HepG2 (cell line): ENCODE measurements at regions not wholly inside any gene's neighbourhood (a gene's known extent, or its start where the extent isn't known, plus 50 kb on each side); places are given as distances from the start of the nearest gene placed in this dataset.

ENCODE experiments used
- ATAC-seq: fragments of 200-7000 bp; cut with Tn5 transposase; 3 replicates; pipeline ENCODE4 v1.9.1; 2020; ENCODE audit warnings: mild to moderate bottlenecking, moderate library complexity
- BruUV-seq: library from RNA; stranded (reverse); fragments of 400-500 nt; replicated peaks from 2 replicates; lab custom pipeline; 2021; lab: Mats Ljungman, UMichigan
- CTCF ChIA-PET: fragments of 300-600 bp; formaldehyde crosslinking; extraction: SDS; loops from one replicate; lab custom pipeline; 2021; ENCODE audit warnings: low total read pairs, inconsistent platforms, low intra/inter-chr PET ratio; lab: Yijun Ruan, JAX
- POLR2A ChIA-PET: fragments of 350-600 bp; sonication (Branson Sonifier 250); formaldehyde crosslinking; loops from one replicate; lab custom pipeline; 2020; ENCODE audit warnings: antibody characterized with exemption, inconsistent platforms; lab: Yijun Ruan, JAX
- DNase-seq: peaks from one replicate; pipeline ENCODE4 v3.0.0-alpha.2; 2015; ENCODE audit warnings: low spot score
- FAIRE-seq: peaks from 3 replicates; lab custom pipeline; 2011; peaks lifted over from hg19 to GRCh38; lab: Jason Lieb, UNC
- H2AFZ ChIP-seq: one replicate; pipeline ENCODE4 v1.6.1; 2011; ENCODE audit warnings: low read length, inconsistent platforms
- H3K27ac ChIP-seq: fragments of 300-600 bp; 3 replicates; pipeline ENCODE4 v1.8.0; 2011; ENCODE audit warnings: mixed run types, mild to moderate bottlenecking, mixed read lengths, low read length, inconsistent platforms; ENCODE audit not compliant: insufficient read depth; ENCODE audit errors: extremely low read length
- H3K27me3 ChIP-seq, 2 experiments: fragments of 200-600 bp in 1 of 2; 2 replicates in 1 of 2; 3 replicates in 1 of 2; pipeline versions ENCODE4 v1.6.0 to v1.8.0; 2011; ENCODE audit warnings: low read length in 2 of 2, mild to moderate bottlenecking in 2 of 2, moderate library complexity in 2 of 2, inconsistent platforms in 1 of 2; ENCODE audit not compliant: insufficient read depth in 2 of 2, control insufficient read depth in 1 of 2
- H3K36me3 ChIP-seq, 2 experiments: fragments of 200-600 bp in 1 of 2; replicated peaks in 1 of 2; 2 replicates in 1 of 2; 3 replicates in 1 of 2; pipeline versions ENCODE4 v1.5.1 to v1.8.0; 2011; ENCODE audit warnings: low read length in 2 of 2, inconsistent platforms in 1 of 2; ENCODE audit not compliant: insufficient read depth in 2 of 2, control insufficient read depth in 1 of 2
- H3K4me1 ChIP-seq: 2 replicates; pipeline ENCODE4 v1.5.1; 2012; ENCODE audit warnings: low read length, inconsistent platforms; ENCODE audit not compliant: insufficient read depth
- H3K4me2 ChIP-seq: 2 replicates; pipeline ENCODE4 v1.6.0; 2011; ENCODE audit warnings: low read depth, low read length, inconsistent platforms
- H3K4me3 ChIP-seq, 3 experiments: fragments of 200-600 bp in 1 of 3; sonication (generic), shearing (Covaris generic) in 1 of 3; replicated peaks in 1 of 3; 2 replicates each; pipeline ENCODE4 v1.5.1; 2011 to 2016; ENCODE audit warnings: low read length in 3 of 3, inconsistent platforms in 2 of 3, low read depth in 2 of 3, mild to moderate bottlenecking in 2 of 3, control low read depth in 1 of 3, mixed read lengths in 1 of 3; ENCODE audit not compliant: insufficient read depth in 1 of 3
- H3K79me2 ChIP-seq: one replicate; pipeline ENCODE4 v1.6.1; 2011; ENCODE audit warnings: low read length, inconsistent platforms; ENCODE audit not compliant: insufficient read depth
- H3K9ac ChIP-seq: 2 replicates; pipeline ENCODE4 v1.6.0; 2011; ENCODE audit warnings: mild to moderate bottlenecking, low read depth, low read length, inconsistent platforms; ENCODE audit not compliant: insufficient read depth
- H3K9me3 ChIP-seq: 2 replicates; pipeline ENCODE4 v1.5.1; 2012; ENCODE audit warnings: mild to moderate bottlenecking, low read length
- H4K20me1 ChIP-seq: 2 replicates; pipeline ENCODE4 v1.6.0; 2011; ENCODE audit warnings: inconsistent platforms, mild to moderate bottlenecking, low read length, moderate library complexity; ENCODE audit not compliant: insufficient read depth
- ARID2 ChIP-seq: sonication (generic); formaldehyde crosslinking; IDR thresholded peaks from 2 replicates; pipeline ENCODE4 v1.8.1; 2022; ENCODE audit warnings: mild to moderate bottlenecking, missing genetic modification reagents, borderline replicate concordance
- DNMT1 ChIP-seq: sonication (generic); formaldehyde crosslinking; IDR thresholded peaks from 2 replicates; pipeline ENCODE4 v1.5.1; 2020; ENCODE audit warnings: mild to moderate bottlenecking, missing genetic modification reagents
- GABPA ChIP-seq, 2 experiments: IDR thresholded peaks; 2 replicates each; pipeline ENCODE4 v1.6.1; 2011 to 2016; ENCODE audit warnings: low read depth in 2 of 2, low read length in 1 of 2, missing biosample characterization in 1 of 2, missing genetic modification characterization in 1 of 2
- KLF13 ChIP-seq: sonication (generic); formaldehyde crosslinking; IDR thresholded peaks from 2 replicates; pipeline ENCODE4 v1.4.0; 2020; ENCODE audit warnings: mild to moderate bottlenecking, missing genetic modification reagents
- NR2F6 ChIP-seq, 2 experiments: IDR thresholded peaks; 2 replicates each; pipeline ENCODE4 v1.6.1; 2016; ENCODE audit warnings: antibody characterized with exemption in 1 of 2, mild to moderate bottlenecking in 1 of 2
- SIN3B ChIP-seq: fragments of 150-350 bp; IDR thresholded peaks from 2 replicates; pipeline ENCODE4 v1.6.1; 2014; ENCODE audit warnings: low read length
- ZNF326 ChIP-seq: sonication (generic); formaldehyde crosslinking; IDR thresholded peaks from 2 replicates; pipeline ENCODE4 v1.4.0; 2020; ENCODE audit warnings: missing genetic modification reagents, borderline replicate concordance
- ZSCAN21 ChIP-seq: sonication (generic); formaldehyde crosslinking; IDR thresholded peaks from 2 replicates; pipeline ENCODE4 v1.8.0; 2022; ENCODE audit warnings: mild to moderate bottlenecking, missing genetic modification reagents, moderate library complexity, borderline replicate concordance
- ZZZ3 ChIP-seq: sonication (generic); formaldehyde crosslinking; IDR thresholded peaks from 2 replicates; pipeline ENCODE4 v1.4.0; 2020; ENCODE audit warnings: missing genetic modification reagents, mild to moderate bottlenecking, borderline replicate concordance
- WGBS: methylation state at CpG from one replicate; pipeline ENCODE4 v1.1.6; 2017; ENCODE audit warnings: low lambda C conversion rate; 5-methylcytosine and 5-hydroxymethylcytosine counted together
- in situ Hi-C: cut with HindIII; loops from 2 replicates; pipeline ENCODE4 v1.10.0; 2017; ENCODE audit warnings: low pct_unique_long_range_greater_than_20kb; ENCODE audit not compliant: extremely low pct_ligation_motif_present
- intact Hi-C: fragments of 100-400 bp; cut with micrococcal nuclease; formaldehyde crosslinking; loops from one replicate; pipeline ENCODE4 v1.10.0; 2022; ENCODE audit not compliant: unreplicated experiment
- TF ChIP-seq, protein P1 (sequence below): sonication (generic); formaldehyde crosslinking; IDR thresholded peaks from 2 replicates; pipeline ENCODE4 v1.5.0; 2020; ENCODE audit warnings: mild to moderate bottlenecking, missing genetic modification reagents, moderate library complexity
- TF ChIP-seq, protein P2 (sequence below): sonication (generic); formaldehyde crosslinking; IDR thresholded peaks from 2 replicates; pipeline ENCODE4 v1.9.0; 2021; ENCODE audit warnings: mild to moderate bottlenecking, missing genetic modification reagents

DNA sequence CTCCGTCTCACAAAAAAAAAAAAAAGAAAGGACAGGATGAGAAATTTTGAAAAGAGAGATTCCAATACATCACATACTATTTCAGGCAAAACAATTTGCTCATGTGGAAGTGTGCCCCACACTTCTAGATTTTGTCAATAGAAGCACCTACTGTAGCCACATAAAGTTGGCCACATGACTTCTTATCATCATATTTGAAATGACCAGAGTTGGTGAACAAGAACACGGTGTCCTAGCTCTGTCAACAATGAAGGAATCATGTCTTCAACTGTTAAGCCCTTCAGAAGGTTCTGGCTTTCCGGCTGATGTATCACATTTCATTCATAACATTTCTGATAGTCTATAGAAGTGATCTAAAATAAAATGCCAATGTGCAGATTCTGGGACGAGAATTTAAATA is 534.5 kb downstream of the TMEM114 start:
- no peak overlapping the region for H2AFZ ChIP-seq
- 9% methylated on average over 4 of the region's 4 CpGs for WGBS
- TF ChIP-seq GABPA (IDR thresholded peaks at IDR 0.05; ENCODE audit: low read depth, low read length) = no peak
- no peak for TF ChIP-seq GABPA (CRISPR knock-in tag; IDR thresholded peaks at IDR 0.05; ENCODE audit: low read depth)
- TF ChIP-seq ZSCAN21 (CRISPR knock-in tag) = no peak
- no peak for TF ChIP-seq ZNF326 (CRISPR knock-in tag)
- no peak for TF ChIP-seq NR2F6 (IDR thresholded peaks at IDR 0.05)
- TF ChIP-seq NR2F6 (CRISPR knock-in tag; IDR thresholded peaks at IDR 0.05) = no peak
- no peak for TF ChIP-seq ZZZ3 (CRISPR knock-in tag)
- TF ChIP-seq, protein P1, sequence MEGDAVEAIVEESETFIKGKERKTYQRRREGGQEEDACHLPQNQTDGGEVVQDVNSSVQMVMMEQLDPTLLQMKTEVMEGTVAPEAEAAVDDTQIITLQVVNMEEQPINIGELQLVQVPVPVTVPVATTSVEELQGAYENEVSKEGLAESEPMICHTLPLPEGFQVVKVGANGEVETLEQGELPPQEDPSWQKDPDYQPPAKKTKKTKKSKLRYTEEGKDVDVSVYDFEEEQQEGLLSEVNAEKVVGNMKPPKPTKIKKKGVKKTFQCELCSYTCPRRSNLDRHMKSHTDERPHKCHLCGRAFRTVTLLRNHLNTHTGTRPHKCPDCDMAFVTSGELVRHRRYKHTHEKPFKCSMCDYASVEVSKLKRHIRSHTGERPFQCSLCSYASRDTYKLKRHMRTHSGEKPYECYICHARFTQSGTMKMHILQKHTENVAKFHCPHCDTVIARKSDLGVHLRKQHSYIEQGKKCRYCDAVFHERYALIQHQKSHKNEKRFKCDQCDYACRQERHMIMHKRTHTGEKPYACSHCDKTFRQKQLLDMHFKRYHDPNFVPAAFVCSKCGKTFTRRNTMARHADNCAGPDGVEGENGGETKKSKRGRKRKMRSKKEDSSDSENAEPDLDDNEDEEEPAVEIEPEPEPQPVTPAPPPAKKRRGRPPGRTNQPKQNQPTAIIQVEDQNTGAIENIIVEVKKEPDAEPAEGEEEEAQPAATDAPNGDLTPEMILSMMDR (CRISPR knock-in tag) = no peak
- TF ChIP-seq KLF13 (CRISPR knock-in tag) = no peak
- TF ChIP-seq SIN3B = no peak
- no peak for TF ChIP-seq ARID2 (CRISPR knock-in tag)
- TF ChIP-seq, protein P2, sequence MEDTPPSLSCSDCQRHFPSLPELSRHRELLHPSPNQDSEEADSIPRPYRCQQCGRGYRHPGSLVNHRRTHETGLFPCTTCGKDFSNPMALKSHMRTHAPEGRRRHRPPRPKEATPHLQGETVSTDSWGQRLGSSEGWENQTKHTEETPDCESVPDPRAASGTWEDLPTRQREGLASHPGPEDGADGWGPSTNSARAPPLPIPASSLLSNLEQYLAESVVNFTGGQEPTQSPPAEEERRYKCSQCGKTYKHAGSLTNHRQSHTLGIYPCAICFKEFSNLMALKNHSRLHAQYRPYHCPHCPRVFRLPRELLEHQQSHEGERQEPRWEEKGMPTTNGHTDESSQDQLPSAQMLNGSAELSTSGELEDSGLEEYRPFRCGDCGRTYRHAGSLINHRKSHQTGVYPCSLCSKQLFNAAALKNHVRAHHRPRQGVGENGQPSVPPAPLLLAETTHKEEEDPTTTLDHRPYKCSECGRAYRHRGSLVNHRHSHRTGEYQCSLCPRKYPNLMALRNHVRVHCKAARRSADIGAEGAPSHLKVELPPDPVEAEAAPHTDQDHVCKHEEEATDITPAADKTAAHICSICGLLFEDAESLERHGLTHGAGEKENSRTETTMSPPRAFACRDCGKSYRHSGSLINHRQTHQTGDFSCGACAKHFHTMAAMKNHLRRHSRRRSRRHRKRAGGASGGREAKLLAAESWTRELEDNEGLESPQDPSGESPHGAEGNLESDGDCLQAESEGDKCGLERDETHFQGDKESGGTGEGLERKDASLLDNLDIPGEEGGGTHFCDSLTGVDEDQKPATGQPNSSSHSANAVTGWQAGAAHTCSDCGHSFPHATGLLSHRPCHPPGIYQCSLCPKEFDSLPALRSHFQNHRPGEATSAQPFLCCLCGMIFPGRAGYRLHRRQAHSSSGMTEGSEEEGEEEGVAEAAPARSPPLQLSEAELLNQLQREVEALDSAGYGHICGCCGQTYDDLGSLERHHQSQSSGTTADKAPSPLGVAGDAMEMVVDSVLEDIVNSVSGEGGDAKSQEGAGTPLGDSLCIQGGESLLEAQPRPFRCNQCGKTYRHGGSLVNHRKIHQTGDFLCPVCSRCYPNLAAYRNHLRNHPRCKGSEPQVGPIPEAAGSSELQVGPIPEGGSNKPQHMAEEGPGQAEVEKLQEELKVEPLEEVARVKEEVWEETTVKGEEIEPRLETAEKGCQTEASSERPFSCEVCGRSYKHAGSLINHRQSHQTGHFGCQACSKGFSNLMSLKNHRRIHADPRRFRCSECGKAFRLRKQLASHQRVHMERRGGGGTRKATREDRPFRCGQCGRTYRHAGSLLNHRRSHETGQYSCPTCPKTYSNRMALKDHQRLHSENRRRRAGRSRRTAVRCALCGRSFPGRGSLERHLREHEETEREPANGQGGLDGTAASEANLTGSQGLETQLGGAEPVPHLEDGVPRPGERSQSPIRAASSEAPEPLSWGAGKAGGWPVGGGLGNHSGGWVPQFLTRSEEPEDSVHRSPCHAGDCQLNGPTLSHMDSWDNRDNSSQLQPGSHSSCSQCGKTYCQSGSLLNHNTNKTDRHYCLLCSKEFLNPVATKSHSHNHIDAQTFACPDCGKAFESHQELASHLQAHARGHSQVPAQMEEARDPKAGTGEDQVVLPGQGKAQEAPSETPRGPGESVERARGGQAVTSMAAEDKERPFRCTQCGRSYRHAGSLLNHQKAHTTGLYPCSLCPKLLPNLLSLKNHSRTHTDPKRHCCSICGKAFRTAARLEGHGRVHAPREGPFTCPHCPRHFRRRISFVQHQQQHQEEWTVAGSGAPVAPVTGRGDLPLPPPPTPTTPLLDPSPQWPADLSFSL (CRISPR knock-in tag) = no peak
- TF ChIP-seq DNMT1 (CRISPR knock-in tag) = no peak
- TF ChIP-seq, all 625 proteins: peak for 0
- BruUV-seq = no TSS peak
- in situ Hi-C loops (no loop called here), intact Hi-C loops (no loop called here)
- Histone ChIP-seq H4K20me1 (no peaks in the 10 kb centered on the region), H3K9me3 (peaks cover 14% of the 10 kb centered on the region; the same call in 1 of the 2 replicates), H3K27me3 (no peaks in the 10 kb centered on the region), H3K4me3 (no peak overlapping the region), H3K4me1 (no peaks in the 10 kb centered on the region), H3K27ac (no peak overlapping the region), H3K9ac (no peak overlapping the region), H3K79me2 (no peaks in the 10 kb centered on the region), H3K36me3 (no peaks in the 10 kb centered on the region), H3K4me2 (no peak overlapping the region)
- DNase-seq = no peak
- CTCF ChIA-PET = no interaction called here
- no peak for FAIRE-seq
- POLR2A ChIA-PET = no interaction called here
- no peak for ATAC-seq
